IMR-90 (cell line): ENCODE measurements at regions not wholly inside any gene's neighbourhood (a gene's known extent, or its start where the extent isn't known, plus 50 kb on each side); places are given as distances from the start of the nearest gene placed in this dataset.

Experiments
- ATAC-seq: fragments of 200-7000 bp; cut with Tn5 transposase; 2 replicates; pipeline ENCODE4 v1.9.1; 2020; ENCODE audit warnings: low read depth, mild to moderate bottlenecking, moderate library complexity
- BruUV-seq: library from RNA; stranded (reverse); fragments of 400-500 nt; replicated peaks from 2 replicates; lab custom pipeline; 2021; lab: Mats Ljungman, UMichigan
- CTCF ChIA-PET: fragments of 300-600 bp; formaldehyde crosslinking; extraction: SDS; loops from one replicate; lab custom pipeline; 2021; ENCODE audit warnings: antibody characterized with exemption; lab: Yijun Ruan, JAX
- POLR2A ChIA-PET: fragments of 300-600 bp; sonication (Branson Sonifier 250); formaldehyde crosslinking; loops from one replicate; lab custom pipeline; 2022; ENCODE audit warnings: antibody characterized with exemption; ENCODE audit not compliant: unreplicated experiment; lab: Charles Lee
- DNase-seq: peaks from one replicate; pipeline ENCODE4 v3.0.0; 2013
- H2AFZ ChIP-seq: replicated peaks from 2 replicates; pipeline ENCODE3; 2013; ENCODE audit warnings: low read length, mild to moderate bottlenecking; ENCODE audit not compliant: poor library complexity
- H2AK5ac ChIP-seq: 2 replicates; pipeline ENCODE4 v1.6.1; 2013; ENCODE audit warnings: low read depth, low read length, inconsistent platforms
- H2AK9ac ChIP-seq: replicated peaks from 2 replicates; pipeline ENCODE3; 2013; ENCODE audit warnings: mild to moderate bottlenecking, low read depth, low read length, moderate library complexity; ENCODE audit not compliant: poor library complexity
- H2BK120ac ChIP-seq: 2 replicates; pipeline ENCODE4 v1.6.1; 2013; ENCODE audit warnings: low read depth, low read length, inconsistent platforms
- H2BK15ac ChIP-seq: 3 replicates; pipeline ENCODE4 v1.6.1; 2013; ENCODE audit warnings: low read depth, low read length, inconsistent platforms
- H2BK20ac ChIP-seq: 2 replicates; pipeline ENCODE4 v1.6.1; 2013; ENCODE audit warnings: low read depth, mild to moderate bottlenecking, inconsistent platforms, low read length, moderate library complexity
- H2BK5ac ChIP-seq: 2 replicates; pipeline ENCODE4 v1.6.1; 2013; ENCODE audit warnings: mild to moderate bottlenecking, low read depth, low read length, inconsistent platforms; ENCODE audit not compliant: poor library complexity, severe bottlenecking
- H3K14ac ChIP-seq: replicated peaks from 2 replicates; pipeline ENCODE4 v1.6.1; 2013; ENCODE audit warnings: low read depth, low read length, inconsistent platforms
- H3K18ac ChIP-seq: 2 replicates; pipeline ENCODE4 v1.6.1; 2013; ENCODE audit warnings: low read depth, low read length, control low read depth
- H3K23ac ChIP-seq: 2 replicates; pipeline ENCODE4 v1.6.1; 2013; ENCODE audit warnings: low read depth, low read length, inconsistent platforms
- H3K27ac ChIP-seq: 2 replicates; pipeline ENCODE4 v1.5.1; 2013; ENCODE audit warnings: mild to moderate bottlenecking, control low read depth, low read length; ENCODE audit not compliant: insufficient read depth
- H3K27me3 ChIP-seq: 2 replicates; pipeline ENCODE4 v1.6.1; 2013; ENCODE audit warnings: low read length; ENCODE audit not compliant: control insufficient read depth, insufficient read depth
- H3K36me3 ChIP-seq: 2 replicates; pipeline ENCODE4 v1.6.1; 2013; ENCODE audit warnings: low read length, mixed read lengths; ENCODE audit not compliant: control insufficient read depth, insufficient read depth
- H3K4ac ChIP-seq: 2 replicates; pipeline ENCODE4 v1.6.1; 2013; ENCODE audit warnings: low read depth, low read length, inconsistent platforms
- H3K4me1 ChIP-seq: 2 replicates; pipeline ENCODE4 v1.6.1; 2013; ENCODE audit warnings: low read length, mixed read lengths; ENCODE audit not compliant: control insufficient read depth, insufficient read depth
- H3K4me2 ChIP-seq: 2 replicates; pipeline ENCODE4 v1.6.1; 2013; ENCODE audit warnings: low read depth, mild to moderate bottlenecking, control low read depth, low read length, moderate library complexity
- H3K4me3 ChIP-seq: 2 replicates; pipeline ENCODE4 v1.5.1; 2013; ENCODE audit warnings: low read depth, mild to moderate bottlenecking, control low read depth, low read length, moderate library complexity; ENCODE audit not compliant: insufficient read depth
- H3K56ac ChIP-seq: 2 replicates; pipeline ENCODE4 v1.6.1; 2013; ENCODE audit warnings: low read length, inconsistent platforms; ENCODE audit not compliant: insufficient read depth; ENCODE audit errors: extremely low read depth
- H3K79me1 ChIP-seq, 2 experiments: 2 replicates each; pipeline ENCODE4 v1.6.1; 2013; ENCODE audit warnings: low read length in 2 of 2, inconsistent platforms in 1 of 2, low read depth in 1 of 2
- H3K9ac ChIP-seq: 2 replicates; pipeline ENCODE4 v1.6.1; 2013; ENCODE audit warnings: low read depth, low read length, control low read depth
- H3K9me1 ChIP-seq: 2 replicates; pipeline ENCODE4 v1.6.1; 2013; ENCODE audit warnings: low read length, inconsistent platforms; ENCODE audit not compliant: insufficient read depth
- H3K9me3 ChIP-seq: 2 replicates; pipeline ENCODE4 v1.6.1; 2013; ENCODE audit warnings: low read length; ENCODE audit not compliant: control insufficient read depth, insufficient read depth
- H4K20me1 ChIP-seq: 2 replicates; pipeline ENCODE4 v1.6.1; 2013; ENCODE audit warnings: low read length, inconsistent platforms; ENCODE audit not compliant: insufficient read depth
- H4K5ac ChIP-seq: 2 replicates; pipeline ENCODE4 v1.6.1; 2013; ENCODE audit warnings: mild to moderate bottlenecking, low read depth, low read length, control low read depth
- H4K8ac ChIP-seq, 2 experiments: 2 replicates each; pipeline ENCODE4 v1.6.1; 2013; ENCODE audit warnings: low read depth in 2 of 2, low read length in 2 of 2, control low read depth in 1 of 2, inconsistent platforms in 1 of 2
- H4K91ac ChIP-seq: 2 replicates; pipeline ENCODE4 v1.6.1; 2013; ENCODE audit warnings: low read depth, low read length, inconsistent platforms; ENCODE audit not compliant: insufficient read depth
- BHLHE40 ChIP-seq: fragments of 150-350 bp; IDR thresholded peaks from 2 replicates; pipeline ENCODE4 v1.6.1; 2016; ENCODE audit warnings: mild to moderate bottlenecking, low read depth, low read length
- CEBPB ChIP-seq: IDR thresholded peaks from 2 replicates; pipeline ENCODE4 v1.6.1; 2012; ENCODE audit warnings: low read depth, low read length, improper control_type of control experiment
- CHD1 ChIP-seq: IDR thresholded peaks from 2 replicates; pipeline ENCODE4 v1.6.1; 2012; ENCODE audit warnings: low read depth, low read length, improper control_type of control experiment
- FOS ChIP-seq: fragments of 150-350 bp; IDR thresholded peaks from 2 replicates; pipeline ENCODE4 v1.6.1; 2016; ENCODE audit warnings: low read depth, low read length
- MAFK ChIP-seq: IDR thresholded peaks from 2 replicates; pipeline ENCODE4 v1.6.1; 2012; ENCODE audit warnings: low read depth, low read length, improper control_type of control experiment
- MAZ ChIP-seq: IDR thresholded peaks from 2 replicates; pipeline ENCODE4 v1.6.1; 2012; ENCODE audit warnings: low read depth, mild to moderate bottlenecking, low read length, improper control_type of control experiment, moderate library complexity, borderline replicate concordance
- MXI1 ChIP-seq: IDR thresholded peaks from 2 replicates; pipeline ENCODE4 v1.6.1; 2012; ENCODE audit warnings: low read depth, mild to moderate bottlenecking, low read length, moderate library complexity, borderline replicate concordance
- NFE2L2 ChIP-seq: fragments of 150-350 bp; IDR thresholded peaks from 2 replicates; pipeline ENCODE4 v1.6.1; 2016; ENCODE audit warnings: low read depth, mild to moderate bottlenecking, low read length
- POLR2A ChIP-seq: IDR thresholded peaks from 2 replicates; pipeline ENCODE4 v1.6.1; 2012; ENCODE audit warnings: mild to moderate bottlenecking, low read depth, low read length
- RAD21 ChIP-seq: IDR thresholded peaks from 2 replicates; pipeline ENCODE4 v1.6.1; 2012; ENCODE audit warnings: low read length, improper control_type of control experiment
- RCOR1 ChIP-seq: IDR thresholded peaks from 2 replicates; pipeline ENCODE4 v1.6.1; 2012; ENCODE audit warnings: mild to moderate bottlenecking, low read length, improper control_type of control experiment; ENCODE audit not compliant: insufficient replicate concordance
- RFX5 ChIP-seq: IDR thresholded peaks from 2 replicates; pipeline ENCODE4 v1.8.0; 2012; ENCODE audit warnings: low read depth, mild to moderate bottlenecking, low read length, moderate library complexity
- SMC3 ChIP-seq: fragments of 150-350 bp; IDR thresholded peaks from 2 replicates; pipeline ENCODE4 v1.6.1; 2016; ENCODE audit warnings: low read depth, mild to moderate bottlenecking, antibody characterized with exemption, low read length, moderate library complexity
- WGBS, 2 experiments: methylation state at CpG; one replicate each; pipeline versions ENCODE4 v1.1.5 to v1.1.7; 2013; ENCODE audit warnings: missing lambda C conversion rate in 2 of 2; ENCODE audit not compliant: insufficient read length in 1 of 2; ENCODE audit errors: extremely low coverage in 2 of 2; 5-methylcytosine and 5-hydroxymethylcytosine counted together
- dilution Hi-C: fragments of 300-500 bp; cut with HindIII; formaldehyde crosslinking; loops from one replicate; pipeline ENCODE4 v1.14.3; 2018; ENCODE audit warnings: low sequenced_read_pairs; ENCODE audit not compliant: unreplicated experiment
- in situ Hi-C: fragments of 300-500 bp; cut with MboI; formaldehyde crosslinking; loops from 3 replicates; pipeline ENCODE4 v1.14.3; 2019; ENCODE audit warnings: low sequenced_read_pairs, inconsistent platforms, mixed read lengths
- intact Hi-C: fragments of 100-400 bp; cut with micrococcal nuclease; formaldehyde crosslinking; loops from 2 replicates; pipeline ENCODE4 v1.10.0; 2022
- TF ChIP-seq, protein P1 (sequence below): fragments of 150-350 bp; IDR thresholded peaks from 2 replicates; pipeline ENCODE4 v1.6.1; 2016; ENCODE audit warnings: low read depth, mild to moderate bottlenecking, low read length, moderate library complexity, borderline replicate concordance
- TF ChIP-seq, protein P2 (sequence below): conservative IDR thresholded peaks from 2 replicates; pipeline ENCODE4 v1.5.1; 2012; ENCODE audit warnings: mild to moderate bottlenecking, low read depth, low read length, improper control_type of control experiment
- TF ChIP-seq, protein P3 (sequence below): fragments of 150-350 bp; IDR thresholded peaks from 2 replicates; pipeline ENCODE4 v1.6.1; 2017; ENCODE audit warnings: mild to moderate bottlenecking, antibody characterized with exemption, low read length, low read depth

DNA sequence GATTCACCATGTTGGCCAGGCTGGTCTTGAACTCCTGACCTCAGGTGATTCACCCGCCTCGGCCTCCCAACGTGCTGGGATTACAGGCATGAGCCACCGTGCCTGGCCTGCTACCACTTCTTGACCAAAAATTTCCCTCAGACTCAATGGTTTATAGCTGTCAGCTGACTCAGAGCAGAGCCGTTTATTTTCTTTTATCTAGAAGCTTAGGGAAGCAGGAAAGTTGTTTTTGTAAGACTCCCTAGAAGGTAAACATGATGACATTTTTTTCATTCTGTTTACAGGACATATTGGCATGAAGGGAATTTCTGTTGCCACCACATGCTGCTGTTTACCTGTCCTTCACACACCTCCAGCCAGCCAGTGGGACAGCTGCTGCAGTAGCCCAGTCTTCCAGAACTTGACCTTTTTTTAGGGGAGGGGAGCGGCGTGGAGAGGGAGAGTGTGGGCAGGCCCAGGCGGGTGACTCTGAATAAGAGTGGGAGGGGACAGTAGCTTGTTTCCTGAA lies 56.1 kb upstream of the PTPRJ start:
- Histone ChIP-seq H3K18ac (no peak overlapping the region; the same call in 1 of the 2 replicates), H3K79me1 (no peaks in the 10 kb centered on the region), H2AFZ (peak overlapping the region; percentile 44), H3K56ac (no peak overlapping the region), H3K36me3 (no peaks in the 10 kb centered on the region), H3K4me3 (no peak overlapping the region), H3K23ac (no peak overlapping the region), H3K4ac (peak overlapping the region; percentile 61), H3K14ac (no peak overlapping the region), H4K8ac (0 out of 4 replicates have a peak overlapping the region, but pooled peaks of 1 of the 2 experiments have one; percentile 0), H3K4me1 (peaks cover 11% of the 10 kb centered on the region), H4K91ac (peak overlapping the region; percentile 48; the same call in 1 of the 2 replicates), H2BK15ac (peak overlapping the region; percentile 4; the same call in 1 of the 3 replicates), H3K9ac (no peak overlapping the region), H3K9me1 (peaks cover 14% of the 10 kb centered on the region), H3K27me3 (no peaks in the 10 kb centered on the region), H2BK120ac (peak overlapping the region; percentile 79), H3K9me3 (no peaks in the 10 kb centered on the region), H3K4me2 (peak overlapping the region; percentile 55), H2AK5ac (0 out of 2 replicates have a peak overlapping the region, but pooled peaks have one; percentile 0), H2AK9ac (peak overlapping the region; percentile 13), H4K20me1 (0 out of 2 replicates have a peak, but pooled peaks cover 3% of the 10 kb centered on the region), H3K27ac (peak overlapping the region; percentile 25; the same call in 1 of the 2 replicates), H2BK20ac (peak overlapping the region; percentile 83), H2BK5ac (peak overlapping the region; percentile 88), H4K5ac (no peak overlapping the region)
- TF ChIP-seq NFE2L2 (no peak), CHD1 (no peak), MXI1 (no peak), MAZ (no peak), FOS (peak; percentile 27; the same call in 1 of the 2 replicates), BHLHE40 (peak; percentile 88), SMC3 (no peak), POLR2A (no peak), RCOR1 (peak; percentile 68), RAD21 (no peak), RFX5 (no peak), MAFK (no peak), CEBPB (no peak)
- TF ChIP-seq, protein P1, sequence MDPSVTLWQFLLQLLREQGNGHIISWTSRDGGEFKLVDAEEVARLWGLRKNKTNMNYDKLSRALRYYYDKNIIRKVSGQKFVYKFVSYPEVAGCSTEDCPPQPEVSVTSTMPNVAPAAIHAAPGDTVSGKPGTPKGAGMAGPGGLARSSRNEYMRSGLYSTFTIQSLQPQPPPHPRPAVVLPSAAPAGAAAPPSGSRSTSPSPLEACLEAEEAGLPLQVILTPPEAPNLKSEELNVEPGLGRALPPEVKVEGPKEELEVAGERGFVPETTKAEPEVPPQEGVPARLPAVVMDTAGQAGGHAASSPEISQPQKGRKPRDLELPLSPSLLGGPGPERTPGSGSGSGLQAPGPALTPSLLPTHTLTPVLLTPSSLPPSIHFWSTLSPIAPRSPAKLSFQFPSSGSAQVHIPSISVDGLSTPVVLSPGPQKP = no peak
- TF ChIP-seq, protein P2, sequence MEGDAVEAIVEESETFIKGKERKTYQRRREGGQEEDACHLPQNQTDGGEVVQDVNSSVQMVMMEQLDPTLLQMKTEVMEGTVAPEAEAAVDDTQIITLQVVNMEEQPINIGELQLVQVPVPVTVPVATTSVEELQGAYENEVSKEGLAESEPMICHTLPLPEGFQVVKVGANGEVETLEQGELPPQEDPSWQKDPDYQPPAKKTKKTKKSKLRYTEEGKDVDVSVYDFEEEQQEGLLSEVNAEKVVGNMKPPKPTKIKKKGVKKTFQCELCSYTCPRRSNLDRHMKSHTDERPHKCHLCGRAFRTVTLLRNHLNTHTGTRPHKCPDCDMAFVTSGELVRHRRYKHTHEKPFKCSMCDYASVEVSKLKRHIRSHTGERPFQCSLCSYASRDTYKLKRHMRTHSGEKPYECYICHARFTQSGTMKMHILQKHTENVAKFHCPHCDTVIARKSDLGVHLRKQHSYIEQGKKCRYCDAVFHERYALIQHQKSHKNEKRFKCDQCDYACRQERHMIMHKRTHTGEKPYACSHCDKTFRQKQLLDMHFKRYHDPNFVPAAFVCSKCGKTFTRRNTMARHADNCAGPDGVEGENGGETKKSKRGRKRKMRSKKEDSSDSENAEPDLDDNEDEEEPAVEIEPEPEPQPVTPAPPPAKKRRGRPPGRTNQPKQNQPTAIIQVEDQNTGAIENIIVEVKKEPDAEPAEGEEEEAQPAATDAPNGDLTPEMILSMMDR = no peak
- TF ChIP-seq, protein P3, sequence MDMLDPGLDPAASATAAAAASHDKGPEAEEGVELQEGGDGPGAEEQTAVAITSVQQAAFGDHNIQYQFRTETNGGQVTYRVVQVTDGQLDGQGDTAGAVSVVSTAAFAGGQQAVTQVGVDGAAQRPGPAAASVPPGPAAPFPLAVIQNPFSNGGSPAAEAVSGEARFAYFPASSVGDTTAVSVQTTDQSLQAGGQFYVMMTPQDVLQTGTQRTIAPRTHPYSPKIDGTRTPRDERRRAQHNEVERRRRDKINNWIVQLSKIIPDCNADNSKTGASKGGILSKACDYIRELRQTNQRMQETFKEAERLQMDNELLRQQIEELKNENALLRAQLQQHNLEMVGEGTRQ = no peak
- dilution Hi-C loops = no loop called here
- no TSS peak for BruUV-seq
- ChIA-PET POLR2A (no interaction called here), CTCF (interaction anchor here (1.4 kb wide), 1 partner anchor 58 kb away, joined by 3 read pairs; no protein-coding TSS in a partner anchor)
- intact Hi-C loops = no loop called here
- WGBS, 2 experiments = 0% methylated on average over 3 of the region's 8 CpGs; no CpG with 5 or more reads in 1 of the 2 experiments
- ATAC-seq (peak; percentile 89), DNase-seq (peak; percentile 86)
- in situ Hi-C loops = no loop called here
